Endodermal cell (in vitro differentiated cells): ENCODE measurements at regions not wholly inside any gene's neighbourhood (a gene's known extent, or its start where the extent isn't known, plus 50 kb on each side); places are given as distances from the start of the nearest gene placed in this dataset.

ENCODE experiments used
- DNase-seq: peaks from one replicate; pipeline ENCODE4 v3.0.0-alpha.2; 2017
- H3K27ac ChIP-seq: 2 replicates; pipeline ENCODE4 v1.5.1; 2013; ENCODE audit warnings: mild to moderate bottlenecking, low read depth, low read length, moderate library complexity
- H3K27me3 ChIP-seq: 2 replicates; pipeline ENCODE4 v1.6.1; 2013; ENCODE audit warnings: mild to moderate bottlenecking, low read length, moderate library complexity; ENCODE audit not compliant: insufficient read depth, control insufficient read depth, poor library complexity, severe bottlenecking
- H3K36me3 ChIP-seq: 2 replicates; pipeline ENCODE4 v1.7.0; 2013; ENCODE audit warnings: mild to moderate bottlenecking, low read length, moderate library complexity; ENCODE audit not compliant: control insufficient read depth, insufficient read depth
- H3K4me1 ChIP-seq: one replicate; pipeline ENCODE4 v1.7.0; 2013; ENCODE audit warnings: low read length; ENCODE audit not compliant: control insufficient read depth, insufficient read depth
- H3K4me3 ChIP-seq: 2 replicates; pipeline ENCODE4 v1.5.1; 2013; ENCODE audit warnings: mild to moderate bottlenecking, low read length, moderate library complexity
- H3K9ac ChIP-seq: 2 replicates; pipeline ENCODE4 v1.6.1; 2013; ENCODE audit warnings: mild to moderate bottlenecking, low read length, moderate library complexity; ENCODE audit not compliant: poor library complexity, severe bottlenecking; ENCODE audit errors: extremely low read depth
- H3K9me3 ChIP-seq: 2 replicates; pipeline ENCODE4 v1.6.1; 2013; ENCODE audit warnings: mild to moderate bottlenecking, low read length, moderate library complexity; ENCODE audit not compliant: control insufficient read depth
- H3K27ac Mint-ChIP-seq: 2 replicates; pipeline ENCODE4 v1.8.0; 2020; ENCODE audit warnings: mixed read lengths
- H3K27me3 Mint-ChIP-seq: 2 replicates; pipeline ENCODE4 v1.8.0; 2021; ENCODE audit warnings: mild to moderate bottlenecking, mixed read lengths; ENCODE audit not compliant: insufficient read depth
- H3K36me3 Mint-ChIP-seq: 2 replicates; pipeline ENCODE4 v1.8.0; 2020; ENCODE audit warnings: low read depth, mixed read lengths
- H3K4me1 Mint-ChIP-seq: 2 replicates; pipeline ENCODE4 v1.8.0; 2020; ENCODE audit warnings: mixed read lengths
- H3K4me3 Mint-ChIP-seq: 2 replicates; pipeline ENCODE4 v1.8.0; 2020; ENCODE audit warnings: mild to moderate bottlenecking, moderate library complexity, mixed read lengths
- H3K9me3 Mint-ChIP-seq: 2 replicates; pipeline ENCODE4 v1.8.0; 2020; ENCODE audit warnings: mild to moderate bottlenecking, mixed read lengths
- WGBS, 2 experiments: methylation state at CpG; one replicate each; pipeline versions ENCODE4 v1.1.5 to v1.1.7; 2013; ENCODE audit warnings: missing lambda C conversion rate in 2 of 2, mixed read lengths in 1 of 2; ENCODE audit not compliant: insufficient coverage in 1 of 2, insufficient read length in 1 of 2; 5-methylcytosine and 5-hydroxymethylcytosine counted together
- TF ChIP-seq, protein P1 (sequence below): fragments of 200-600 bp; sonication (generic); conservative IDR thresholded peaks from 2 replicates; pipeline ENCODE4 v1.5.0; 2021; ENCODE audit warnings: antibody characterized with exemption, mild to moderate bottlenecking

DNA sequence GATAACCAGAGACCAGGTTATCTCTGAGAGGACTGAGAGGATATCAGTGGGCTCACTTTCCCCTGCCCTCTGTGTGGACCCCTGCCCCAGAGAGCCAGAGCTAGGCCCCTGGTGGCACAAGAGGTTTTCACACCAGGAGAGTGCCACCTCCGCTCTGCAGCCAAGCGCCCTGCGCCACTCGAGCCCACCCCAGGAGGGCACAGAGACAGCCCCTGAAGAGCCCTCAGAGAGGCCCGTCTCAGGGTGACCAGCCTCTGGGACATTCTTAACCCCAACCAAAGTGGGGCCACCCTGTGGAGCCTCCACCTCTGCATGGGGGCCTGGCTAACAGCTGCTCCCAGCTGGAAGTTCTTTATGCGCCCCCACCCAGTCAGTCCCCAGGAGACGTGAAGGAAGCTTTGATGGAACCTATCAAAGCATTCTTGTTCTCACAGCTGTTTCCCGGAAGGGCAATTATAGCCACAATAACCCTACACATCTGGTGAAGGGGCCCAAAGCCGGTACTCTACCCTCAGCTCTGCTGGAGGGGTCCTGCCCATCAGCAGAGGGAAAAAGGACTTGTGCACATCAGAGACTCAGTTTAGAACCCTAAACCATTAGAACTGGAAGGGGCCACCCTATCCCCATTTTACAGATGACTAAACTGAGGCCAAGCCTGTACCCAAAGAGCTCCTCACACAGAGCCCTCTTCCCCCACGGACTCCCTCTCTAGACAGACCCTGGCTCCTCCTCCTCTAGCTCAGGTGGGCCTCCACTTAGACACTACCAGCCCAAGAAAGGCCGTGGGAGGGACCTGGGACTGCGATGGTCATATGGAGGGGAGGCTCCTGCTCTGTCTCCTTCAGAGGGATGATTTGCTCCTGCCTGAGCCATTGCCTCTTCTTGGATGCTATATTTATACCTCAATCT lies 101.1 kb downstream of the ZFP36L2 start:
- WGBS, 2 experiments: 79 to 92% methylated on average over 6 to 12 of the region's 12 CpGs
- H3K4me3 ChIP-seq: no peak overlapping the region
- TF ChIP-seq, protein P1, sequence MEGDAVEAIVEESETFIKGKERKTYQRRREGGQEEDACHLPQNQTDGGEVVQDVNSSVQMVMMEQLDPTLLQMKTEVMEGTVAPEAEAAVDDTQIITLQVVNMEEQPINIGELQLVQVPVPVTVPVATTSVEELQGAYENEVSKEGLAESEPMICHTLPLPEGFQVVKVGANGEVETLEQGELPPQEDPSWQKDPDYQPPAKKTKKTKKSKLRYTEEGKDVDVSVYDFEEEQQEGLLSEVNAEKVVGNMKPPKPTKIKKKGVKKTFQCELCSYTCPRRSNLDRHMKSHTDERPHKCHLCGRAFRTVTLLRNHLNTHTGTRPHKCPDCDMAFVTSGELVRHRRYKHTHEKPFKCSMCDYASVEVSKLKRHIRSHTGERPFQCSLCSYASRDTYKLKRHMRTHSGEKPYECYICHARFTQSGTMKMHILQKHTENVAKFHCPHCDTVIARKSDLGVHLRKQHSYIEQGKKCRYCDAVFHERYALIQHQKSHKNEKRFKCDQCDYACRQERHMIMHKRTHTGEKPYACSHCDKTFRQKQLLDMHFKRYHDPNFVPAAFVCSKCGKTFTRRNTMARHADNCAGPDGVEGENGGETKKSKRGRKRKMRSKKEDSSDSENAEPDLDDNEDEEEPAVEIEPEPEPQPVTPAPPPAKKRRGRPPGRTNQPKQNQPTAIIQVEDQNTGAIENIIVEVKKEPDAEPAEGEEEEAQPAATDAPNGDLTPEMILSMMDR: no peak
- peak; percentile 35 for DNase-seq
- H3K36me3 ChIP-seq: no peaks in the 10 kb centered on the region
- no peaks in the 10 kb centered on the region for H3K9me3 ChIP-seq
- no peak overlapping the region for H3K27ac ChIP-seq
- H3K27ac Mint-ChIP-seq: no peak overlapping the region
- no peak overlapping the region for H3K9ac ChIP-seq
- H3K9me3 Mint-ChIP-seq: no peaks in the 10 kb centered on the region
- H3K27me3 ChIP-seq: no peaks in the 10 kb centered on the region
- peaks cover 3% of the 10 kb centered on the region for H3K27me3 Mint-ChIP-seq
- H3K4me1 Mint-ChIP-seq: peaks cover 5% of the 10 kb centered on the region
- no peaks in the 10 kb centered on the region for H3K36me3 Mint-ChIP-seq
- no peak overlapping the region for H3K4me3 Mint-ChIP-seq
- H3K4me1 ChIP-seq: no peaks in the 10 kb centered on the region

DNA sequence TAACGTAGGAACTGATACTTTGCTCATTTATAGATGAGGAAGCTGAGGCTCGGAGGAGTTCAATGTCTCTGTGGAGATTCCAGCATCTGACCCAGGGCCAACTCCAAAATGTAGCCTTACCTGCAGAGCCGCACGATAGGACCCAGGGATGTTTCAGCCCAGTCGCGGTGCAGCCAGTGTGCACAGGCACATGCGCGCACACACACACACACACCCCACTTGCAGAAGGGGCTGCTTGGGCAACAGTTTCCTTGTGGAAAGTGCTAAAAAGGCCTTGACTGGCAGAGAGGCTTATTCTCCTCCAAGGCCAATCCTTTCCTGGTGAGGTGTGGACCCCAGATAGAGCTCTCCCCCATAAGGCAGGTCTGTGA lies 101.7 kb downstream of the ZFP36L2 start:
- TF ChIP-seq, protein P1: no peak
- H3K36me3 ChIP-seq: no peaks in the 10 kb centered on the region
- no peaks in the 10 kb centered on the region for H3K27me3 ChIP-seq
- Mint-ChIP-seq H3K4me1 (peaks cover 3% of the 10 kb centered on the region), H3K27me3 (peaks cover 3% of the 10 kb centered on the region), H3K9me3 (peaks cover 2% of the 10 kb centered on the region), H3K36me3 (no peaks in the 10 kb centered on the region), H3K27ac (no peak overlapping the region), H3K4me3 (no peak overlapping the region)
- WGBS, 2 experiments: 95 to 100% methylated on average over 1 to 8 of the region's 8 CpGs
- H3K9me3 ChIP-seq: peaks cover 2% of the 10 kb centered on the region
- H3K9ac ChIP-seq: no peak overlapping the region
- H3K27ac ChIP-seq: no peak overlapping the region
- peak; percentile 39 for DNase-seq
- H3K4me3 ChIP-seq: no peak overlapping the region
- no peaks in the 10 kb centered on the region for H3K4me1 ChIP-seq

DNA sequence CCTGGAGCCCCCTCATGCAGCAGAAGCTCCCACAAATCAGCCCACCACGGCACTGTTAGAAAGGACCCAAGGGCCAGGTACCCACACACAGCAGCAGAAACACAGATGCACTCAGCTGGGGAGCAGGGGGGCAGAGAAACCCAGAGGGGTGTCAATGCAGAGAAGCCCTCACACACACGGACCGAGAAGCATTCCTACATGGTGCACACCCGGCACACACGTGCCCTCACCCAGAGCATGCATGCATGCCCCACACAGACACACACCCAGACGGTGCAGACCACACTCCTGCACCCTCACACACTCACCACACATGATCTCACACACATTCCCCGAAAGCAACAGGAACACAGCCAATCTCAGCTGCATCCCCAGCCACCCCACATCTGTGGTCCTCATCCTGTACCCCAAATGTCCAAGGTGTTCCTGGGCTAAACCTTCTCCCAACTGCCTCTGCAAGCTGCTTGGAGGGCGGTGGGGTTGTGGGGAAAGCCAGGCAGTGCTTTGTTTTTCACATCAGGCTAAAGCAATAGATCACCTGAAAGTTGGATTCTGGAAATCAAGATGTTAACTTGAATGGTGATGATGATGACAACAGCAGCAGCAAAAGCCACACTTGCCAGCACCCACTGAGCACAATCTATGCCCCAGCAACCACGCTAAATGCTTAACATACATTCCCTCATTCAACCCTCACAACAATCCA lies 102.3 kb downstream of the ZFP36L2 start:
- H3K4me3 Mint-ChIP-seq: no peak overlapping the region
- peaks cover 3% of the 10 kb centered on the region for H3K27me3 Mint-ChIP-seq
- no peak overlapping the region for H3K27ac Mint-ChIP-seq
- TF ChIP-seq, protein P1: no peak
- H3K4me1 Mint-ChIP-seq: no peaks in the 10 kb centered on the region
- 86% methylated on average over 9 of the region's 9 CpGs; no CpG with 5 or more reads in 1 of the 2 experiments for WGBS, 2 experiments
- no peaks in the 10 kb centered on the region for H3K27me3 ChIP-seq
- H3K27ac ChIP-seq: no peak overlapping the region
- no peaks in the 10 kb centered on the region for H3K36me3 Mint-ChIP-seq
- peaks cover 7% of the 10 kb centered on the region for H3K9me3 Mint-ChIP-seq
- H3K9me3 ChIP-seq: peaks cover 7% of the 10 kb centered on the region
- no peak overlapping the region for H3K4me3 ChIP-seq
- no peaks in the 10 kb centered on the region for H3K36me3 ChIP-seq
- peak; percentile 40 for DNase-seq
- H3K9ac ChIP-seq: no peak overlapping the region
- H3K4me1 ChIP-seq: no peaks in the 10 kb centered on the region
